HepG2 (cell line): ENCODE measurements at regions not wholly inside any gene's neighbourhood (a gene's known extent, or its start where the extent isn't known, plus 50 kb on each side); places are given as distances from the start of the nearest gene placed in this dataset.

Experiments used
- EP300 ChIP-seq, 3 experiments: sonication (generic) in 1 of 3; formaldehyde crosslinking in 1 of 3; IDR thresholded peaks; 2 replicates each; pipeline versions ENCODE4 v1.5.1 to v1.6.1; 2011 to 2020; ENCODE audit warnings: low read depth in 2 of 3, low read length in 2 of 3, borderline replicate concordance in 1 of 3, improper control_type of control experiment in 1 of 3, mild to moderate bottlenecking in 1 of 3, missing genetic modification reagents in 1 of 3, moderate library complexity in 1 of 3
- PAX8 ChIP-seq: sonication (generic); formaldehyde crosslinking; IDR thresholded peaks from 2 replicates; pipeline ENCODE4 v1.8.0; 2022; ENCODE audit warnings: mild to moderate bottlenecking, missing genetic modification reagents, borderline replicate concordance

DNA sequence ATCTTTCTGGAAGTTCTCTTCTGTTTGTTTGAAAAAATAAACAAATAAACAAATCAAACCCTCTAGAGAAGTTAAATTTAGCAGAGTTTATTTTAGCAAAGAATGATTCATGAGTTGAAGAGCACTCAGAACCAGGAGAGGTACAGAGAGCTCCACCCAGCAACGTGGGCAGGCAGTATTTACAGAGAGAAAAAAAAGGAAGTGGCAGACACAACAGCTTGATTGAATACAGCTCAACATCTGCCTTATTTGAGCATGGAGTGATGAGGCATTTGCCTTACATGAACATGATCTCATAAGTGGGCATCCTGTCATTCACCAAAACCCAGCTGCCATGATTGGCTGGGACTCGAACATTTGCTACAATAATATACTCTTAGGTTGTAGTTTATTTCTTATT lies 381.6 kb upstream of the ADAMTS16 start:
- no peak for TF ChIP-seq EP300 (IDR thresholded peaks at IDR 0.05; ENCODE audit: low read depth in 2 of 2, low read length in 2 of 2)
- no peak for TF ChIP-seq EP300 (CRISPR knock-in tag; IDR thresholded peaks at IDR 0.05; ENCODE audit: borderline replicate concordance)
- TF ChIP-seq PAX8: no peak
